ENCODE measurements at regions not wholly inside any gene's neighbourhood (a gene's known extent, or its start where the extent isn't known, plus 50 kb on each side); places are given as distances from the start of the nearest gene placed in this dataset.

- peak; percentile 66 for DNase-seq
Observed at GRCh38 chr2:217652761-217653639, 349.8 kb downstream of the TNS1 start.

GRCh38 chr2:217650716-217651360, 352.0 kb downstream of the TNS1 start:
- no peak for DNase-seq

GRCh38 chr2:217650229-217650628, 352.6 kb downstream of the TNS1 start:
- no peak for DNase-seq

GRCh38 chr2:217647925-217648324, 354.9 kb downstream of the TNS1 start:
- no peak for DNase-seq

- no peak for DNase-seq
Observed at GRCh38 chr2:217647226-217647625, 355.6 kb downstream of the TNS1 start.

GRCh38 chr2:217645896-217646295, 356.9 kb downstream of the TNS1 start:
- no peak for DNase-seq

- DNase-seq: no peak
Observed at GRCh38 chr2:217643789-217644301, 358.9 kb downstream of the TNS1 start.

GRCh38 chr2:217642944-217643343, 359.9 kb downstream of the TNS1 start:
- DNase-seq: no peak

GRCh38 chr2:217641960-217642359, 360.8 kb downstream of the TNS1 start:
- no peak for DNase-seq

GRCh38 chr2:217639481-217639880, 363.3 kb downstream of the TNS1 start:
- no peak for DNase-seq

- no peak for DNase-seq
Observed at GRCh38 chr2:217638533-217638932, 364.3 kb downstream of the TNS1 start.

GRCh38 chr2:217638031-217638430, 364.8 kb downstream of the TNS1 start:
- no peak for DNase-seq

- no peak for DNase-seq
Observed at GRCh38 chr2:217636991-217637561, 365.7 kb downstream of the TNS1 start.

GRCh38 chr2:217636578-217636977, 366.2 kb downstream of the TNS1 start:
- no peak for DNase-seq

GRCh38 chr2:217634871-217635270, 367.9 kb downstream of the TNS1 start:
- no peak for DNase-seq

GRCh38 chr2:217632043-217632442, 370.8 kb downstream of the TNS1 start:
- DNase-seq: no peak

GRCh38 chr2:217631115-217631514, 371.7 kb downstream of the TNS1 start:
- DNase-seq: no peak

- no peak for DNase-seq
Observed at GRCh38 chr2:217629347-217629746, 373.4 kb downstream of the TNS1 start.

GRCh38 chr2:217628061-217628460, 374.7 kb downstream of the TNS1 start:
- DNase-seq: no peak

- DNase-seq: no peak
Observed at GRCh38 chr2:217626926-217627325, 375.9 kb downstream of the TNS1 start.

GRCh38 chr2:217625557-217626169, 377.1 kb downstream of the TNS1 start:
- DNase-seq: no peak

GRCh38 chr2:217623281-217623912, 379.4 kb downstream of the TNS1 start:
- no peak for DNase-seq
